IMR-90 (cell line): ENCODE measurements at regions not wholly inside any gene's neighbourhood (a gene's known extent, or its start where the extent isn't known, plus 50 kb on each side); places are given as distances from the start of the nearest gene placed in this dataset.

Experiments used
- CEBPB ChIP-seq: IDR thresholded peaks from 2 replicates; pipeline ENCODE4 v1.6.1; 2012; ENCODE audit warnings: low read depth, low read length, improper control_type of control experiment
- CTCF ChIP-seq: conservative IDR thresholded peaks from 2 replicates; pipeline ENCODE4 v1.5.1; 2012; ENCODE audit warnings: mild to moderate bottlenecking, low read depth, low read length, improper control_type of control experiment
- ELK1 ChIP-seq: fragments of 150-350 bp; IDR thresholded peaks from 2 replicates; pipeline ENCODE4 v1.6.1; 2016; ENCODE audit warnings: low read depth, mild to moderate bottlenecking, low read length, moderate library complexity, borderline replicate concordance
- MXI1 ChIP-seq: IDR thresholded peaks from 2 replicates; pipeline ENCODE4 v1.6.1; 2012; ENCODE audit warnings: low read depth, mild to moderate bottlenecking, low read length, moderate library complexity, borderline replicate concordance
- NFE2L2 ChIP-seq: fragments of 150-350 bp; IDR thresholded peaks from 2 replicates; pipeline ENCODE4 v1.6.1; 2016; ENCODE audit warnings: low read depth, mild to moderate bottlenecking, low read length
- POLR2A ChIP-seq: IDR thresholded peaks from 2 replicates; pipeline ENCODE4 v1.6.1; 2012; ENCODE audit warnings: mild to moderate bottlenecking, low read depth, low read length
- RAD21 ChIP-seq: IDR thresholded peaks from 2 replicates; pipeline ENCODE4 v1.6.1; 2012; ENCODE audit warnings: low read length, improper control_type of control experiment
- RCOR1 ChIP-seq: IDR thresholded peaks from 2 replicates; pipeline ENCODE4 v1.6.1; 2012; ENCODE audit warnings: mild to moderate bottlenecking, low read length, improper control_type of control experiment; ENCODE audit not compliant: insufficient replicate concordance
- RFX5 ChIP-seq: IDR thresholded peaks from 2 replicates; pipeline ENCODE4 v1.8.0; 2012; ENCODE audit warnings: low read depth, mild to moderate bottlenecking, low read length, moderate library complexity
- SMC3 ChIP-seq: fragments of 150-350 bp; IDR thresholded peaks from 2 replicates; pipeline ENCODE4 v1.6.1; 2016; ENCODE audit warnings: low read depth, mild to moderate bottlenecking, antibody characterized with exemption, low read length, moderate library complexity

GRCh38 chr1:29647581-29647980 lies 411.3 kb downstream of the PTPRU start:
- TF ChIP-seq NFE2L2: peak; percentile 17; the same call in 1 of the 2 replicates
- no peak for TF ChIP-seq SMC3
- no peak for TF ChIP-seq ELK1
- TF ChIP-seq CTCF: no peak
- no peak for TF ChIP-seq RFX5
- TF ChIP-seq MXI1: no peak
- TF ChIP-seq RAD21: no peak
- 0 out of 2 replicates have a peak, but pooled peaks have one; percentile 26 for TF ChIP-seq CEBPB
- no peak for TF ChIP-seq RCOR1
- no peak for TF ChIP-seq POLR2A
